Stimulated activated naive CD4-positive, alpha-beta T cell (primary cell): ENCODE measurements at regions not wholly inside any gene's neighbourhood (a gene's known extent, or its start where the extent isn't known, plus 50 kb on each side); places are given as distances from the start of the nearest gene placed in this dataset.

Experiments used
- DNase-seq, 6 experiments: peaks; one replicate each; lab custom pipeline; 2025; lab: John Stamatoyannopoulos, UW

DNA sequence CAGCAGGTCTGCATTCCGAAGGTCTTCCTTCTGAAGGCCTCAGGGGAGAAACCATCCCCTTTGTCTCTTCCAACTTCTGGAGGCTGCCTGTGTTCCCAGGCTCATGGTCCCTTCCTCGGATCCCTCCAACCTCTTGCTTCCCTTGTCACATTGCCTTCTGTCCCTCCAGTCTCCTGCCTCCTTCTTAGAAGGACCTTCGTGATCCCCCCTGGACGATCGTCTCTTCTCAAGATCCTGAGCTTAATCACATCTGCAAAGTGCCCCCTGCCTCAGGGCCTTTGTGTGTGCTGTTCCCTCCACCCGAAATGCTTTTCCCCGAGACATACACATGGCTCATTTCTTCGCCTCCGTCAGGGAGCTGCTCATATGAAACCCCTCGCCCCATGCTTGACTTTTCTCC is 505.8 kb downstream of the SHQ1 start:
- DNase-seq, result no peak

DNA sequence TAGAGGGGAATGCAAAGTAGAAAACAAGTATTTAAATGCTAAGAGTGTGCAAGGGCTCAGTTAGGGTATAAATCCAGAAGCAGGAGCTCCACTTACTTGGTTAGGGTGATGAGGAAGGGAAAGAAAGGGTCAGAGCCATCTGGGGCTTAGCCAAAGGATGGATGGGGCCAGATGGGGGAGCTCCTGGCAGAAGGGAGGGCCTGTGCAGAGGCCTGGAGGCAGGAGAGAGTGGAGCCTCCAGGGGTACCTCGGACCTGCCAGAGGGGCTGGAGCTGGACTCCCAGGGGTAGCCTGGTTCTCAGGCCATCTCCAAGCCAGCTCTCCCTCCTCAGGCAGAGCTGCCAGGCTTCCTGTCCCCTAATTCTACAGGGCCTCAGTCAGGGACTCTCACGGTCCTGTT is 506.3 kb downstream of the SHQ1 start:
- no peak for DNase-seq

DNA sequence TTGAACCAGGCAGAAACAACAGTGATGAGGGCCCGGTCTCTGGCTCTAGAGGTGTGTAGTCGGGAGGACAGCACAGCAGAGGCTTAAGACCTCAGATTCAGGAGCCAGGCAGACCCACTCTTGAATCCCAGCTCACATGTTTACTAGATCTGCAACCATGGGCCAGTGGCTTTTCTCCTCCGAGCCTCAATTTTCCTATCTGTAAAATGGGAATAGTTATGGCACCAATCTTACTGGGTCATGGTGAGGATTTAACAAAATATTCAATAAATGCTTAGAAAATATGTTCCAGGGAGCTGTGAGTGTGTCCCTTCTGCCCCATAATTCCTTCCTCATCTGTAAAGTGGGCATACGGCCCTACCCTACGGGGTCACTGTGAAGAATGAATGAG is 506.9 kb downstream of the SHQ1 start:
- no peak for DNase-seq

DNA sequence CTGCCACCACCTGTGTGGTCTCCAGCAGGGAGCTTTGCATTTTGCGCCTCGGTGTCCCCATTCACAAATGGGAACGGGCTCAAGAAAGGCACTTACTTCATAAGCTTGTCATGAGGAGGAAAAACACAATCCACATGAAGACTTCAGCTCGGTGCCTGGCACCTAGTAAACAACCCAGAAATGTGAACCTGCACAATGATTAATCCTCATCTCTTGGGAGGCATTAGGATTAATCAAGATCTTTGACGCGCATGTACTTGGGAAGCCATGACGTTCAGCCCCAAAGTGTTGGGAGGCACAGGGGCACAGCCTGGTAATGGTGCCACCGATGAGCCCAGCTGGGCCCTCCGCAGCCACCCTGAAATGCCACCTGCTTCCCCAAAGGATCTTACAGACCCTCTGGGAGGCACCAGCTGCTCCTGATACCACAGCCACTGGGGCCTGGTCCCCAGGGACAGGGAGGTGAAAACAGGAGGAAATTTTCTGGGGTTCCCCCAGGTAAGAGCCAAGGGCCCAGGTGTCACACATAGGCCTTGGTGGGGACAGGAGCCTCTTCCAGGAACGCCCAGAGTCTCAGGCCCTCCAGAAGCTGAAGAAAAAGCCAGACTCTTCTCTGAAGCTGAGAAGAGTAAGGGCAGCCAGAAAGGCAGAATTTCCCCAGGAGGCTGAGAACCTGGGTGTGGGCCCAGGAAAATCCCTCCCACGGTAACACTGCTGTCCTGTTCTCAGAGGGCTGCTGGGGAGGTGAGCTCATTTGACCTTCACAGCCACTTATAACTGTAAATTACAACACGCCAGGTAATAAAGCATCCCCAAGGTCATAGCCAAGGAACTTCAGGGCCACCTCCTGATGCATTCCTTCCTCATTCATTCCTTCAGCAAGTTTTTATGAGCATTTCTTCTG is 507.5 kb downstream of the SHQ1 start:
- DNase-seq, result no peak

DNA sequence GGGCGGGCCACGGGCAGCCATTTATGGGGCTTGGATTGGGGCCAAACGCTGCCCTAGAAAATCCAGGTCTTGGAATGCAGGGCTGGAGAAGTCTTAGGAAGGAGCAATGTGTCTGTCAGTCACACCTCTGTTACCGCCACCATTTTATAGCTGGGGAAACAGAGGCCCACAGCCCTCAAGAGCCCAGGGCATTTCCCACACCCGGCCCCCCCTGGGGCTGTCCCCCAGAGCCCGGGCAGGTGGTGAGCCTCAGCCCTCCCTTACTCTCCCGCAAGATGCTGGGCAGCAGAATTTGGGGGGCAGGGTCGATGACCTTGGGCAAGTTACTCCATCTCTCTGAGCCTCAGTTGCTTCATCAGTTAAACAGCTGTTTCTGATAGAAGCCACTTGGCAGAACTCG is 508.2 kb downstream of the SHQ1 start:
- no peak for DNase-seq

DNA sequence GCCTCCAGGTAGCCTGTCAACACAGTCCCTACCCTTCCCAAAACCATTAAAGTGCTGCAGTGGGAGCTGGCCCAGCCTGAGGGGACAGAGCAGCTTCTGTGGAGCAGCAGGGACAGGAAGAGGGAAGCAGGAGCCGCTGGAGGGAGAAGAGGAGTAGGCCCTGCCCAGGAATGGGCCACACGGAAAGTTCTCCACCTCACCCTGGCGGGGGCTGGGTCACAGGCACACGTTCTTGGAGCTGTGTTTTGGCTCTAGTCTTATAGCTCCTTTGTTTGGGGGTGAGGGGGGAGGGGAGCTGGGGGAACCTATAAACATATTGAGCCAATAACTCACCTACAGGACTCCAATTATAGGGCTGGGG is 508.6 kb downstream of the SHQ1 start:
- DNase-seq, result no peak

DNA sequence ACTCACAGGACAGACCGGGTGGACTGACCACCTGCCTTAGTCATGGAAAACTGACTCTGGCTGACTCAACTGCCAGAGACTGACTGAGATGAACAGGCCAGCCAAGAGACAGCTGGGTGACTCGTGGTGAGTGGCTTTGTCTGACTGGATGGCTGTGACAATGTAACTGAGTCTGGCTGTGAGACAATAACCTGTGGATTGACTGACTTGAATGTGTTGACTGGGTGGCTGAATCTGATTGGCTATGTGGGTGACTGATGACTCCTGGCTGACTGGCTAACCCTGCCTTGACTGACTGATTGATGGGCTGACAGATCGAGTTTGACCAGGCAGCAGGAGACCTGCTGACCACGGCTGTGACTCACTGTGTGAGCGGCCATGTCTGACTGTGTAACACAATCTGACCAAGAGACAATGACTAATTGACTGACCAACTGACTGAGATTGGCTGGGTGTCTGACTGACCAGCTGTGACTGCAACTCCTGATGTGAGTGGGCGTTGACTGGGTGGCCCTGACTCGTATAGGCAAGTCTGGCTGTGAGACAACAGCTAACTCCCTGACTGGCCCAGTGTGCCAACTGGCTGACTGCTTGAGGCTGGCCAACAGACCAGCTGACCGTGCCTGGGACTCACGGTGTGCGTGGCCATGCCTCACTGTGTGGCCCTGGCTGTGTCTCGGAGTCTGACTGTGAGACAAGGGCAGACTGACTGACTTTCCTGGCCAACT is 509.1 kb downstream of the SHQ1 start:
- DNase-seq, result no peak

DNA sequence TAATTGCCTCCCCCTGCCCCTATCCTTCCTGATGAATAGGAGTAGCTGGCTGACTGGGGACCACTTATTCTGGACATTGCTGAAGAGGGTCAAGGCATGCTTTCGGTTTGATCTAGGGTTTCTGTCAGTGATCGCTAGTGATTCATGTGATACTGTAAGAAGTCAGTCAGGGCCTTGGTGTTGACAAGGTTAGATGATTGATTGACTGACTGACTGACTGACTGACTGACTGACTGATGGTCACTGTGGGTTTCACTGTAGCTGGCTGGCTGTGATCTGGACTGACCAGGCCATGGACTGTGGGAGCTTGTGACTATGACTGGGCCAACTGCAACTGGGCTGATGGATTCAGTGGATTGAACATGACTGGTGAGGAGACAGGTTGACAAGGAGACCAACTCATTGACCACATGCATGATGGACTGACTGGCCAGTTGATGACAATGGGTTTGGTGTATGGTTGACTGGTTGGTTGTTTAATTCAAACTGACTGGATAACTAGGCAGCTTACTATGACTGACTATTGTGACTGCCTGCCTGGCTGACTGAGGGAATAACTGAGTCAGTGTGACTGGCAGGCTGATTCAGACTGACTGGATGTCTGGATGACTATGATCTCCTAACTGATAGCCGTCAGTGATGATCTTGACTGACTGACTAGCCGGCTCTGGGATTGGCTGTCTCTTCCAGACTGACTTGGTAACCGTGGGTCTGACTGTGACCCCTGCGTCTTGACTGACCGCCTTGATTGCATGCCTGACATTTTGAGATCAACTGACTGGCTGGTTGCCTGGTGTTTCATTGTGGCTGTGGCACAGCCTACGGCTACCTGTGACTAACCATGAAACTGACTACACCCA is 509.9 kb downstream of the SHQ1 start:
- DNase-seq, result no peak

DNA sequence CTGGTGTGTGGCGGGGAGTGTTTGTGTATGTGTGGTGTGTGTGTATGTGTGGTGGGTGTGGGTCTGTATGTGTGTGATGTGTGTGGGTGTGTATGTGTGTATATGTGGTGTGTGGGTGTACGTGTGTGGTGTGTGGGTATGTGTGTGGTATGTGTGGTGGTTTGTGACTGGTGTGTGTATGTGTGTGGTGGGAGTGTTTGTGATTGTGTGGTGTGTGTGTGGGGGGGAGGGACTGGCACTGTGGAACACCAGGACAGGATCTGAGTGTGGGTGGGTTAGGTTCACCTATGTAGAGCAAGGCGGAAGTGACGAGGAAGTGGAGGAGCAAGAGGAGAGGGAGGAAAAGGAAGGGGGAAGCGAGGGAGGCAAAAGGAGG is 510.8 kb downstream of the SHQ1 start:
- DNase-seq, result no peak

DNA sequence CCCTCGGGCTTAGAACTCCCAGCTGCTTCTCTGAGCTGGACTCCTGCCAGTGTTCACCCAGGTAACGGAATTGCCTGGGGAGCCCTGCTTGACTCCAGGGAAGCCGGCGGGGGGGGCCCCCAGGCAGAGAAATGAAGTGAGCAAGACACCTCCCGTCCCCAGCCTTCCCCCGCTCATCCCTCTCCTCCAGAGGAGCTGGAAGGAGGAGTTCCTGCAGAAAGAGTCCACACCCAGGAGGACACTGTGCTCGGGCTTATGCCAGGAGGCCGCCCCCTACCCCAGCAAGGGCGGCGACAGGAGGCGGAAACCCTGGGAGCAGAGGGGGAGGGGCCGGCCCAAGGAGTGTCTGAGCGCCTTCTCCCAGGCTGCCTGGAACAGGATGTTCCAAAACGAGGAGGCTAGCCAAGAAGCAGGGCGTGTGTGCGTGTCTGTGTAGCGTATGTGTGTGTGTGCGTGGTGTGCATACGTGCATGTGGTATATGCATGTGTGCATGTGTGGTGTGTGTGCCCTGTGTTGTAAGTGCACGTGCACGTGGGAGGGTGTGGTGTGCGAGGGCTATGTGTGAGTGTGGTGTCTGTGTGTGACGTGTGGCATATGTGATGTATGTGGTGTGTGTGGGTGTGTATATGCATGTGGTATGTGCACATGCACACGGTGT is 511.3 kb downstream of the SHQ1 start:
- no peak for DNase-seq

DNA sequence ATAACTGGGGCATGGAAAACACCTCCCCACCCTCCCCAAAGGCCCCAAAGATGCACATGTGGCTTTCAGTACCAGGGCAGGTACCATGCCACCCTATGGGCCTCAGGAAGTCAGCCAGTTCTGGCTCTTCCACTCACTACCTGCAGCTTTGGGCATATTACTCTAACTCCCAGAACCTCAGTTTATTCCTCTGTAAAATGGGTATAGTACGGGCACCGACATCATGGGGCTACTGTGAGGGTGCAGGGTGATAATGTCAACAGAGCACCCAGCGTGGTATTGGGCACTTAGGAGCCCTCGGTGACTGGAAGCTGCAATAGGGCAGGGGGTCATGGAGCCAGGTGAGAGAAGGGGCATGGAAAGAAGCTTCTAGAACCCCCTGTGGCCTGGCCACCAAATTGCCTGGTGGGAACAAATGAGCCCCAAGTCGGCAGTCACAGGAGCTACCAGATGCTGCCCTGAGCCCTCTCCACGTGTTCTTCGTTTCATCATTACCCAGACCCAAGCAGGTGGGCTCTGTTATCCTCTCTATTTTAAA is 512.1 kb downstream of the SHQ1 start:
- no peak for DNase-seq

DNA sequence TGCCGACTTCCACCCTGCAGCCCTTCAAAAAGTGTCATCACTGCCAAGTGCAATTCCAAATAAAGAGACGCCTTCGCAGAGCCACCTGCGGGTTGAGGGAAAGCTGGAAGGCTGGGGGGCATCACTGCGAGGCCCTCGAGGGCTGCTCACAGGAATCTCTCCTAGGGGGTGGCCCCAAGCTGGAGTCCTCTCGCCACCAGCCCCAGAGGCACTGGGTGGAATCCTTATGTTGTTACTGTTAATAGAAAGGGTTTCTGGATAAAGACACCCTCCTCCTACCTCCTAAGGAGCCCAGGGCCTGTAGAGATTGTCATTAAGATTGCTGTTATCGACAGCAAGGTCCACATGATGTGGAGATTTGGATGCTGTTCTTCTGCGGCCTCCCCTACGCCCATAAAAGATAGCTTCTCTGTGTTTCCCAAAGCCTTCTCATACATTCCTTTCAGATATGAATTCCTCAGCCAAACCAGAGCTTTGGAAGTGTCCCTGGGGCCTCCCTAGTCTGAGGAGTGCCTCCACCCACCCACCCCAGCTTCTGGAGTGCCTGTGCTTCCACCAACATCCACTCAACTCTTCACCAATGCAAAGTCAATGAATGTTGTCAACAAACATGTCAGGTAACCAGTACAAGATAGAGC is 512.7 kb downstream of the SHQ1 start:
- no peak for DNase-seq

DNA sequence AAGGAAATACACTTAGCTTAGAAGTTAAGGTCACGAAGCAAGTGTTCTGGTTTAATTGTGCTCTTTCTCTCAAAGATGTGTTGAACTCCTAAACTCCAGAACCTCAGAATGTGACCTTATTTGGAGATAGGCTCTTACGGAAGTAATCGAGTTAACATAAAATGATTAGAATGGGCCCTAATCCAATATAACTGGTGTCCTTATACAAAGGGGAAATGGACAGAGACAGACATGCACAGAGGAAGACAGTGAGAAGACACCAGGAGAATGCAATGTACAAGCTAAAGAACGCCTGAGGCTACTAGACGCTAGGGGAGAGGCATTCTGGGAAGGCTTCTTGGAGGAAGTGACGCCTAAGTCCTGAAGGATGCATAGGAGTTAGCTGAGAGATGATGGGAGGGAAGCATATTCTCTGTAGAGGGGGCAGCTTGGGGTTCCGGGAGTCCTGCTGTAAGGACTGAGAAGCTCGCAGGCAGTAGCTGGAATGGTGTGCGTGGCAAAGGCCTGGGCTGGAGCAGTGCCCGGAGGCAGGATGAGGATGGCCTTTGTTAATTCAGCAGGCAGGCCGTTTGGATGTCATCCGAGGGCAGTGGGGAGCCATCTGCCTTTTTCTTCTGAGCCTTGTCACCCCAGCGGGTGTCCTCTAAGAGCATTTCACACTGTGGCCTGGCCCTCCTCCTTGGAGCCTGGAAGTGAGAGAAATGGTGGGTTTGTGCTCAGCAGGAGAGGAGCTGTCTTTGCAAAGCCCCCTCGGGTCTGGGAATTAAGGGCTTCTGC is 513.4 kb downstream of the SHQ1 start:
- no peak for DNase-seq

DNA sequence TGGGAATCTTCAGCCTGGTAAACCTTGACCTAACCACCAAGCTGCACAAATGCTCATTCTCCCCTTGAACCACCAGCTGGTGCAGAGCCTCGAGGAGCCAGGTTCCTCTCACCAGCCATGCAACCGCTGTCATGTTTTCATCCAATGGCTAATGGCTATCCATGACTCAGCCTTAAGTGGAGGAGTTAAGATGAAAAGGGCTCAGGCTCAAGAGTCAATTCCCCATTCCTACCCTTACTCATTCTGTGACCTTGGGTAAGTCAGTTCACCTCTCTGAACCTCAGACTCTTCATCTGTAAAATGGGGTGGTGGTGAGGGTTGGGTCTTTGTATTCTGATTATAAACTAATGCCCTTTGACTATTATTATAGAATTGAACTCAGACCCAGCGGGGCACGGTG is 515.6 kb downstream of the SHQ1 start:
- DNase-seq, result no peak

DNA sequence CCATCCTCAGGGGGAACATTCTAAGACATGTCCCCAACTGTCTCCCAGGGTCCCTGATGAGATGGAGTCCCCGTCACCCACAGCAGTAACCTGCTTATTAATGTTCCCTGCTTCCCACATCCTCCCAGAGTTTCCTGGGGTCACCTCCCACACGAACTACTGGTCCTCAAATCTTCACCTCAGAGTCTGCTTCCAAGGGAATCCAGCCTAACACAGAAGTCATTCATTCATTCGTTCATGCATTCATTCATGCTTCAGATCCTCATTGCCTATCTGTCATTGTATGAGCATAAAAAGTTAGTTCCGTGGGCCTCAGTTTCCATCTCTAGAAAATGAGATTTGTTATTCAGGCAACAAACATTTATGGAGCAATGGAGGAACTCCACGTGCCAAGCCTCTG is 516.2 kb downstream of the SHQ1 start:
- DNase-seq, result no peak

DNA sequence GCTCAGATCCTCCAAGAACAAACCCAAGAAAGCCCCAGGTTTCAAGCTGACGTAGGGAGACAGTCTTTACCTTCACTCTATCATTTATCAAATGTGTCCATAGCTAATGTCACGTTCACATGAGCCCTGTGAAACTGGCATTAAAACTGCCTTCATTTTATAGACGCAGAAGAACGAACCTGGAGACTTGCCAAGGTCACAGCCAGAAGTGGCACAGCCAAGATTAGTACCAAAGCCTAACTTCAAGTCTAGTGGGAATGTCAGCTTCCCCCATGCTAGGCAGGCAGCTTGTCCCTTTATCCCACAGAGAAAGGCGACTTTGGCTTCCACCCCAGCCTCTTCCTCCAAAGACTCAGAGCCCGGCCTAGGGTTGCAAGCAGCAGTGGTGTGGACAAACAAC is 517.2 kb downstream of the SHQ1 start:
- DNase-seq, result no peak

DNA sequence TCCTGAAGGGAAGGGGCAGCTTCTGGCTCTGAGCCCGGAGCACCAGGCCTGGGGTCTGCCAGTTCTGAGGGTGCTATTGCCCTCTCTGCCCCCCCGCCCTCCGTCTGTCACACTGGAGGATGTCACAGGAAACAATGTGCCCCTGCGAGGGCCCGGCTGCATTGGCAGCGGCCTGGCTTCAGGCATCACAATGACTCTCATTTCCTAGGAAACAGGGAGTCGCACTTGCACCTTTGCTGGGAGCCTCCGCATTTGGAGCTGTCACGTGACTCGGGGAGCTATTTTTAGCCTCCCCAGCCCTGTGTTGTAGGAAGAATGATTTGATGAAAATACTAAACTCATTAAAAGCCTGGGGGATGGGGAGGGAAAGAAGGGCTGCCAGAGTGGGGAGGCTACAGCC is 518.9 kb downstream of the SHQ1 start:
- no peak for DNase-seq

DNA sequence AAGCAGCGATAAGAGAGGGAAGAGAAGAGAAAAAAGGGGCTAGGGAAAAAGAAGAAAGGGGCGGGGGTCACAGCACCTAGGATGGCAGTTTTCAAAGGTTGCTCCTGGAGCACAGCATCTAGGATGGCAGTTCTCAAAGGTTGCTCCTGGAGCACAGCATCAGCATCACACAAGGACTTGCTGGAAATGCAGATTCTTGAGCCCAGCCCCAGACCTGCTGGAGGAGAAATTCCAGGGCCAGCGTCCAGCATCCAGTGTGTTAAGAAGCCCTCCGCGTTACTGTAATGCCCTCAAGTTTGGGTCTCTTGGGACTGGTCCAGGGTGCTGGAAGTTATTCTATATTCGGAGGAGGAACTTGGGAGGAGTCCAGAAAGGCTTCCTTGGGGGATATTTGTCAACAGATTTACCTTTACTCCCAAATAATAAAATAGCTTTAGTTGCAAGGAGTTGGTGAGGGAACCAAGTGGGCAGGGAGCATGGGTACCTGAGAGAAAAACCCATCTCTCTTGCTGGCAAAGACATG is 519.4 kb downstream of the SHQ1 start:
- DNase-seq, result no peak

DNA sequence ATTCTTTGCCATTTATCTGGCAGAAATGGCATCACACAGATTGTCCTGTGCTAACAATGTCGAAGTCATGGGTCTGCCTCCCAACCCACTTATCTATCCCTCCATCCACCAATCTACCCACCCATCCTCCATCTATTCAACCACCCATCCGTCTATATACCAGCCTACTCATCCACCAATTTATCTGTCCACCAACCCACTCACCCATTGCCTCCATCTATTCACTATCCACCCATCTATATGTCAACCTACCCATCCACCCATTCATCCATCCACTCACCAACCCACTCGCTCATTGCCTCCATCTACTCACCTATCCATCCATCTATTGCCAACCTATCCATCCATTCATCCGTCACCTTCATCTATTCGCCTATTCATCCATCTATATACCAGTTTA is 521.2 kb downstream of the SHQ1 start:
- DNase-seq, result no peak

DNA sequence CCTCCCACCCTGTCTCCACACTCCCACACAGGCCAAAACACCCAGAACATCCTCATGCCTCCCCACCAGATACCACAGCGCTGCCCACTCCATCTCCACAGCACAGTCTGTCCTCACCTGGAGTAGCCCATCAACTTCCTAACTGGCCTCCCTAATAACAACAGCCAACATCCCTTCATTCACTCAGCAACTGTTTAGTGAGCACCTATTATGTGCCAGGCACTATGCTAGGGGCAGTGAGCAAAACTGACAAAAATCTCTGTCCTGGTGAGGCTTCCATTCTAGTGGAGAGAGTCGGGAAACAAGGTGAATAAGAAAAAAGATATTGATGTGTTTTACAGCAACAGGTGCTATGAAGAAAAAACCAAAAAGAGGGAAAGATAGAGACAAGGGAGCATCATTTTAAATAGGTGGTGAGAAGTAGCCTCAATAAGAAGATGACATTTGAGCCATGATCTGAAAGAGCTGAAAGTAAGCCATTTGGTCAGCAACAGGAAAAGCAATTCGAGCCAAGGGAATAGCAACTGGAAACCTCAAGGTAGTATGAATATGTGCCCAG is 523.9 kb downstream of the SHQ1 start:
- no peak for DNase-seq
